Stimulated activated CD8-positive, alpha-beta memory T cell treated with anti-CD3 and anti-CD28 coated beads, Interleukin-15, amount 100 ng/mL, for 1 hour (primary cell): ENCODE measurements at regions not wholly inside any gene's neighbourhood (a gene's known extent, or its start where the extent isn't known, plus 50 kb on each side); places are given as distances from the start of the nearest gene placed in this dataset.
"Not testable (repeated sequence)": the region's sequence is repeated elsewhere in the genome, so short reads cannot be mapped to it uniquely, and the experiment has no call there.

ENCODE experiments used
- DNase-seq: peaks from one replicate; pipeline ENCODE4 v3.0.0-alpha.2; 2020; ENCODE audit warnings: low read depth

- DNase-seq: not testable (repeated sequence)
Measured at GRCh38 chr2:59326581-59327365, 1085.6 kb upstream of the FANCL start.

- DNase-seq: no peak
Measured at GRCh38 chr2:59322870-59323269, 1081.7 kb upstream of the FANCL start.

GRCh38 chr2:59322005-59322404 is 1080.9 kb upstream of the FANCL start:
- DNase-seq: no peak

GRCh38 chr2:59314031-59314766 is 1073.1 kb upstream of the FANCL start:
- DNase-seq: no peak

- DNase-seq: no peak
Measured at GRCh38 chr2:59312967-59313940, 1072.1 kb upstream of the FANCL start.

- no peak for DNase-seq
Measured at GRCh38 chr2:59312029-59312428, 1070.9 kb upstream of the FANCL start.

DNA sequence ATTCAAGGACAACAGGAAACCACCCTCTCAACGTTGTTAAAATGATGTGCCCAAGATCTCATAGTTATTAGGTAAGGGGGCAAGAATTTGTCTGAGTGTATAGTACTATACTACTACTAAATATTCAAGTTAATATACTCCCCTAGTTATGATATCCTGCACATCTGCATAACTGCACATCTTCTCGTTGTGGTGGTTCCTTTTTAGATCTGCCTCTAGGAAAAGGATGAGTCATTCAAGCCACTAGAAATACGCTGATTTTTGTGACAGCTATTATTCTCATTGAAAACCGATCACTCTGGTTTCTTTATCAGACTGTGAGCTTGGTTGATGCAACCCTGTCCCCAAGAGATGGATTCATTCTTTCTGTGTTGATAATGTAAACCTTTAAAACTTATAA is 1067.0 kb upstream of the FANCL start:
- no peak for DNase-seq

GRCh38 chr2:59307196-59307595 is 1066.1 kb upstream of the FANCL start:
- no peak for DNase-seq

- DNase-seq: no peak
Measured at GRCh38 chr2:59303272-59303671, 1062.1 kb upstream of the FANCL start.

DNA sequence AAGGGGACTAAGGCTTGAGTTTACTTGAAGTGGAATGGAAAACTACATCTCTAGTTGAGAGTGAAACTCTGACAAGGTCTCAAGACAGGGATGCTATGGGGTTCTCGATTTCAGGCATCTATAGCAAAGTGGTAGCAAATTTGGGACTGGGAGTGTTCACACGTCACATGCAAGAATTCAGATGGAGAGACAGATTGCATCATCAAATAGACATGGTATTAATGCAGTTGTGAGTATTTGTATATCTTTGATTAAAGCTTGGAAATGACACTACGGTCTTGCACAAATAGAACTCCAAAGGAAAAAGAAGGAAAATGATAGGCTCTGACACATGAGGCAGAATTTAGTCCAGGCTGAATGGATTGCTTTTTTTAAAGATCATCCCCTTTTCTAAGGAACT is 1061.6 kb upstream of the FANCL start:
- DNase-seq: no peak

- no peak for DNase-seq
Measured at GRCh38 chr2:59301466-59302402, 1060.6 kb upstream of the FANCL start.

GRCh38 chr2:59297816-59298215 is 1056.7 kb upstream of the FANCL start:
- no peak for DNase-seq

DNA sequence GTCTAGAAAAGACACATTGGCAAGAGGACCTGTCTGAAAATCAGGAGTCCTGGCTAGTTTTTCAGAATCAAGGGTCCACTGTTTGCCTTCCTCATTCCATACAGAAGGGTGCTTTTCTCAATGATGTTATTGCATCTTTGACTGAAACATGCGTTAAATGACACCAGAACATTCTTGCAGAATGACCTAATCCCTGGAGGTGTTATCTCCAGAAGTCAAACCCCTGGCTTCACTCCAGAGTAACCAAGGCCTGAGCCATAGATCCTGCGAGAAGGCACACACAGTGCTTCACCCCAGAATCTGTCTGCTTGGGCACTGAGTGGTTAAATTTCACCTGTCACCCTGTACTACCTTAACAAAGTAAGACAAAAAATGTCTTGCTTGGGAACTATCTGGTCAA is 1055.2 kb upstream of the FANCL start:
- DNase-seq: no peak

DNA sequence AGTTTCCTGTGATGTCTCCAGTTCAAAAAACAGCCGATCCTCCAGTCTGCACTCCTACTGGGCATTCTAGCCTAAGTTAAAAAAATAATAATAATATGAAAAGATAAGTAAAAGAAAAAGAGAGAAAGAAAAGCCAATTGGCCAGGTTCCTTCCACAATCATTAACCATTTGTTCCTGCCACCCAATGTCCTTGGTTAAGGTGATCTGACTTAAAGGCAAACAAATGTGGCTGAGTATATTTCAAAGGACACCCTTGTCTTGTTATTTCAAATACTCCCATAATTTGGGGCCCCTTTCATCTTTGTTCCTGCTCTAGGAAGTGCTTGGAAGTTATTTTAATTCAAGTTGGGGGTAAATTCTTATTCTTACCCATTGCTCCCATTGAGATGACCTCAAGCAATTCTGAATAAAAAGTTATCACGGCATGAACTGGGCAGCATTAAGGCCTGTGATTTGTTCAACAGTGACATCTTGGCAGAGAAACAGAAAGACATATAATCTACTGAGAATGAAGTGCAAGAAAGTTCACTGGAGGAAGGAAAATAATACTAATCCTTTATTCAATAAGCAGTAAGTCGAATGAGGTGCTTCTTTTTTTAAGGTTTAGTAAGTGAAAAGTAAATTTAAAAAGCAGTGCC is 1054.5 kb upstream of the FANCL start:
- no peak for DNase-seq

DNA sequence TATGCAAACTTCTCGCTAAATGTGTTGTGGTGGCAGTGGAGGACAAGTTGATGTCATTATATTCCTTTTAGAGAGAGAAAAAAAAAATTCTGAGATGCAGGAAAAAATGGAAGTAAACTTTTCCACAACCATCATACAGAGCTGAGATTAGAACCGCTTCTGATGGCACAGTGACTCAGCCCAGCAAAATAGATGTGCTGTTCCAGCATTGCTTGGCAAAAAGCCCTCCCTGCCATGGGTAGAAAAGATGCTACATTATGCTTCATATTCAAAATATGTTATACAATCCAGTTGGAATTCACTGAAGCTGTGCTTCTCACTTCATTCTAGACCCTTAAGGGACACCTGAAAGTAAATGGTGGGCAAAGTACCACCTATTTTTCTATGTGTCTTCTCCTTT is 1047.6 kb upstream of the FANCL start:
- DNase-seq: no peak

DNA sequence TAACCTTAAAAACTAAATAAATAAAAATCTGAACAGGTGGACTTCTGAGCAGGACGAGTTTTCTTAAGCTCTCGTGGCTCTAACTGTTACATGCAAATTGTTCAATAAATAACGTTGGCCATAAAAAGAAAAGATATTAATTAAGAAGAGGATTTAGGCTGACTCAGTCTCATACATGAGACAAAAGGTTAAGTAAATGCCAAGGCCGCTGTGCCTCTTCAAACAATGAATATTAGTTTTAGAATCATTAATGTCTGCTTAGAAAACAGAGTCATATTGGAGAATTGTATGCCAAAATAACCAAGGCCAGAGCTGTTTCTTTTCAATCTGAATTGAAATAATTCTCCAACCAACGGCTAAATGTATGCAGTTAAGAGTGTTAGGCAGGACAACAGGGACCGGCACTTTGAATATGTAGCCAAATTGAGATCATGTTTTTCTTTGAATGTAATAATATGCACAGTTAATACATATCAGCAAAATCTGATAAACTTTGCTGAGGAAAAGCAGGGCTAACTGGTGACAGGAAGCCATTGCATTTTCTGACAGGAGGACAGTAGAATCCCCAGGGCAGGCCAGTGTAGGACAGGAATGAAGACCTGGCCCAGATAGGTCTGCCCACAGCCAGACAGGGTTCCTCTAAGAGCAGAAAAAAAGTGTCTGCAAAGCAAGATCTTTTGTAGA is 1041.4 kb upstream of the FANCL start:
- DNase-seq: no peak

DNA sequence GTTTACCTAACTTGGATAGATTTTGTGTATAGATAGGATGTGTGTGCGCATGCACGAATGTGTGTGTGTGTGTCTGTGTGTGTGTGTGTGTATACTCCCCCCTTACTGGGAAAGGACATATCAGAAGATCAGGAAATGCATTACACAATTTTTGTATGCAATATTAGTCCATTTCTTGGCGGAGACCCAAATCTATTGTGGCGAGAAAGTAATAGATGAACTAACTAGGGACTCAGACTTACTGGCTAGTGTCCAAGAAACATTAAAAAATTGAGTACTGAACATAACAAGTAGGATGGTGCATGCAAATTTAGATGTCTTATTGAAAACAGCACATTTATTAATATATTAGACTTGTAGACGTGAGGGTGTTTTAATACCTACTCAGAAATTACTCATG is 1036.5 kb upstream of the FANCL start:
- DNase-seq: no peak

DNA sequence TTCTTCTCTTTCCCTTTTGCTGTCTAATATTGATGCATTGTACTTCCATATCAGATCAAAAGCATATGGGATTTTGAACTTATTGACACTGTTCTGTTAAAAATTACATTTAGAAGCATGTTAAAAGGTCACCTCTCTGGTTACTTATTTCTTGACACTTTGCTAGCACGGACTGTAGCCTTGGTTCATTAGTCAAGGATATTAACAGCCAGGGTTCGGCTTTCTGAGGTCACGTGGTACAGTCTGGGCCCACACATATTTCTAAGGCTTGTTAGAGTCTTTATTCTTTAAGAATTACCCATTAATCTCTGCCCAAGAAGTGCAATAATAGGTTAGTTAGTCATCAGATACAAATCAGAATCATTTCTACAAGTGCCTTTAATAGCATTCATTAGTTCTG is 1035.8 kb upstream of the FANCL start:
- no peak for DNase-seq

DNA sequence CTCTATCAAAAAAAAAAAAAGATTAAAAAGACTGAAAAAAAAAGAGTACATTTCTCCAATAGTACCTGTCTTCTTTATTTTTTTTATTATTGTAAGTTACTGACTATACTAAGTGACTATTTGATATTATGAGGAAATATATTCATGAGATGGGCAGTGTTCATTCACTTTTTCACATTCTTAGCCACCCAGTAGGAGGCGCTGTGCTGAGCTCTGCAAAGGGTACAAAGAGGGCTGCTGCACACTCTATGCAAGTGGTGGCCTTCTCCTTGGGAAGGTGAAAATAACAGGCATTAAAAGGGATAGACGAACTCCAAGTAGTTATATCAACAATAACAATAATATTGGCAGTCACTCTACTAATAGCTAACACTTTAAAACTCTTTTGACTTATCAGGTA is 1034.9 kb upstream of the FANCL start:
- no peak for DNase-seq

GRCh38 chr2:59266453-59266852 is 1025.3 kb upstream of the FANCL start:
- no peak for DNase-seq
